HepG2 (cell line): ENCODE measurements at regions not wholly inside any gene's neighbourhood (a gene's known extent, or its start where the extent isn't known, plus 50 kb on each side); places are given as distances from the start of the nearest gene placed in this dataset.

Experiments used
- ATAC-seq: fragments of 200-7000 bp; cut with Tn5 transposase; 3 replicates; pipeline ENCODE4 v1.9.1; 2020; ENCODE audit warnings: mild to moderate bottlenecking, moderate library complexity
- BruUV-seq: library from RNA; stranded (reverse); fragments of 400-500 nt; replicated peaks from 2 replicates; lab custom pipeline; 2021; lab: Mats Ljungman, UMichigan
- CTCF ChIA-PET: fragments of 300-600 bp; formaldehyde crosslinking; extraction: SDS; loops from one replicate; lab custom pipeline; 2021; ENCODE audit warnings: low total read pairs, inconsistent platforms, low intra/inter-chr PET ratio; lab: Yijun Ruan, JAX
- POLR2A ChIA-PET: fragments of 350-600 bp; sonication (Branson Sonifier 250); formaldehyde crosslinking; loops from one replicate; lab custom pipeline; 2020; ENCODE audit warnings: antibody characterized with exemption, inconsistent platforms; lab: Yijun Ruan, JAX
- DNase-seq: peaks from one replicate; pipeline ENCODE4 v3.0.0-alpha.2; 2015; ENCODE audit warnings: low spot score
- FAIRE-seq: peaks from 3 replicates; lab custom pipeline; 2011; peaks lifted over from hg19 to GRCh38; lab: Jason Lieb, UNC
- H2AFZ ChIP-seq: one replicate; pipeline ENCODE4 v1.6.1; 2011; ENCODE audit warnings: low read length, inconsistent platforms
- H3K27ac ChIP-seq: fragments of 300-600 bp; 3 replicates; pipeline ENCODE4 v1.8.0; 2011; ENCODE audit warnings: mixed run types, mild to moderate bottlenecking, mixed read lengths, low read length, inconsistent platforms; ENCODE audit not compliant: insufficient read depth; ENCODE audit errors: extremely low read length
- H3K27me3 ChIP-seq, 2 experiments: fragments of 200-600 bp in 1 of 2; 2 replicates in 1 of 2; 3 replicates in 1 of 2; pipeline versions ENCODE4 v1.6.0 to v1.8.0; 2011; ENCODE audit warnings: low read length in 2 of 2, mild to moderate bottlenecking in 2 of 2, moderate library complexity in 2 of 2, inconsistent platforms in 1 of 2; ENCODE audit not compliant: insufficient read depth in 2 of 2, control insufficient read depth in 1 of 2
- H3K36me3 ChIP-seq, 2 experiments: fragments of 200-600 bp in 1 of 2; replicated peaks in 1 of 2; 2 replicates in 1 of 2; 3 replicates in 1 of 2; pipeline versions ENCODE4 v1.5.1 to v1.8.0; 2011; ENCODE audit warnings: low read length in 2 of 2, inconsistent platforms in 1 of 2; ENCODE audit not compliant: insufficient read depth in 2 of 2, control insufficient read depth in 1 of 2
- H3K4me1 ChIP-seq: 2 replicates; pipeline ENCODE4 v1.5.1; 2012; ENCODE audit warnings: low read length, inconsistent platforms; ENCODE audit not compliant: insufficient read depth
- H3K4me2 ChIP-seq: 2 replicates; pipeline ENCODE4 v1.6.0; 2011; ENCODE audit warnings: low read depth, low read length, inconsistent platforms
- H3K4me3 ChIP-seq, 3 experiments: fragments of 200-600 bp in 1 of 3; sonication (generic), shearing (Covaris generic) in 1 of 3; replicated peaks in 1 of 3; 2 replicates each; pipeline ENCODE4 v1.5.1; 2011 to 2016; ENCODE audit warnings: low read length in 3 of 3, inconsistent platforms in 2 of 3, low read depth in 2 of 3, mild to moderate bottlenecking in 2 of 3, control low read depth in 1 of 3, mixed read lengths in 1 of 3; ENCODE audit not compliant: insufficient read depth in 1 of 3
- H3K79me2 ChIP-seq: one replicate; pipeline ENCODE4 v1.6.1; 2011; ENCODE audit warnings: low read length, inconsistent platforms; ENCODE audit not compliant: insufficient read depth
- H3K9ac ChIP-seq: 2 replicates; pipeline ENCODE4 v1.6.0; 2011; ENCODE audit warnings: mild to moderate bottlenecking, low read depth, low read length, inconsistent platforms; ENCODE audit not compliant: insufficient read depth
- H3K9me3 ChIP-seq: 2 replicates; pipeline ENCODE4 v1.5.1; 2012; ENCODE audit warnings: mild to moderate bottlenecking, low read length
- H4K20me1 ChIP-seq: 2 replicates; pipeline ENCODE4 v1.6.0; 2011; ENCODE audit warnings: inconsistent platforms, mild to moderate bottlenecking, low read length, moderate library complexity; ENCODE audit not compliant: insufficient read depth
- ARNTL ChIP-seq: sonication (generic); formaldehyde crosslinking; IDR thresholded peaks from 2 replicates; pipeline ENCODE4 v1.4.0; 2020; ENCODE audit warnings: mild to moderate bottlenecking, missing genetic modification reagents
- ELF1 ChIP-seq: sonication (generic); formaldehyde crosslinking; IDR thresholded peaks from 2 replicates; pipeline ENCODE4 v1.4.0; 2020; ENCODE audit warnings: missing genetic modification reagents
- KDM1A ChIP-seq: IDR thresholded peaks from 2 replicates; pipeline ENCODE4 v1.6.1; 2016; ENCODE audit warnings: missing compliant biosample characterization
- KLF13 ChIP-seq: sonication (generic); formaldehyde crosslinking; IDR thresholded peaks from 2 replicates; pipeline ENCODE4 v1.4.0; 2020; ENCODE audit warnings: mild to moderate bottlenecking, missing genetic modification reagents
- MED8 ChIP-seq: sonication (generic); formaldehyde crosslinking; IDR thresholded peaks from 2 replicates; pipeline ENCODE4 v1.8.1; 2023; ENCODE audit warnings: mild to moderate bottlenecking, missing genetic modification reagents; ENCODE audit not compliant: insufficient replicate concordance
- SETDB1 ChIP-seq: sonication (generic); formaldehyde crosslinking; IDR thresholded peaks from 2 replicates; pipeline ENCODE4 v1.5.1; 2020; ENCODE audit warnings: missing genetic modification reagents, mild to moderate bottlenecking, borderline replicate concordance
- SIX1 ChIP-seq: sonication (generic); formaldehyde crosslinking; IDR thresholded peaks from 2 replicates; pipeline ENCODE4 v1.4.0; 2020; ENCODE audit warnings: missing genetic modification reagents, borderline replicate concordance
- ZFYVE20 ChIP-seq: sonication (generic); formaldehyde crosslinking; IDR thresholded peaks from 2 replicates; pipeline ENCODE4 v1.8.0; 2023; ENCODE audit warnings: low read depth, mild to moderate bottlenecking, moderate library complexity, missing genetic modification reagents, borderline replicate concordance
- ZNF577 ChIP-seq: sonication (generic); formaldehyde crosslinking; IDR thresholded peaks from 2 replicates; pipeline ENCODE4 v1.4.0; 2020; ENCODE audit warnings: mild to moderate bottlenecking, low read depth, missing genetic modification reagents, borderline replicate concordance
- ZNF589 ChIP-seq: sonication (generic); formaldehyde crosslinking; conservative IDR thresholded peaks from 2 replicates; pipeline ENCODE4 v1.8.0; 2022; ENCODE audit warnings: mild to moderate bottlenecking, moderate library complexity, missing genetic modification reagents
- ZNF674 ChIP-seq: sonication (generic); formaldehyde crosslinking; IDR thresholded peaks from 2 replicates; pipeline ENCODE4 v1.5.0; 2020; ENCODE audit warnings: low read depth, mild to moderate bottlenecking, missing genetic modification reagents
- ZNF878 ChIP-seq: sonication (generic); formaldehyde crosslinking; IDR thresholded peaks from 2 replicates; pipeline ENCODE4 v1.8.1; 2023; ENCODE audit warnings: mild to moderate bottlenecking, missing genetic modification reagents, moderate library complexity
- WGBS: methylation state at CpG from one replicate; pipeline ENCODE4 v1.1.6; 2017; ENCODE audit warnings: low lambda C conversion rate; 5-methylcytosine and 5-hydroxymethylcytosine counted together
- in situ Hi-C: cut with HindIII; loops from 2 replicates; pipeline ENCODE4 v1.10.0; 2017; ENCODE audit warnings: low pct_unique_long_range_greater_than_20kb; ENCODE audit not compliant: extremely low pct_ligation_motif_present
- intact Hi-C: fragments of 100-400 bp; cut with micrococcal nuclease; formaldehyde crosslinking; loops from one replicate; pipeline ENCODE4 v1.10.0; 2022; ENCODE audit not compliant: unreplicated experiment
- TF ChIP-seq, protein P1 (sequence below): sonication (generic); formaldehyde crosslinking; IDR thresholded peaks from 2 replicates; pipeline ENCODE4 v1.5.0; 2020; ENCODE audit warnings: mild to moderate bottlenecking, low read depth, missing genetic modification reagents, borderline replicate concordance
- TF ChIP-seq, protein P2 (sequence below): sonication (generic); formaldehyde crosslinking; conservative IDR thresholded peaks from 2 replicates; pipeline ENCODE4 v1.8.0; 2022; ENCODE audit warnings: missing genetic modification reagents
- TF ChIP-seq, protein P3 (sequence below): sonication (generic); formaldehyde crosslinking; IDR thresholded peaks from 2 replicates; pipeline ENCODE4 v1.9.0; 2021; ENCODE audit warnings: missing genetic modification reagents, borderline replicate concordance
- TF ChIP-seq, protein P4 (sequence below): sonication (generic); formaldehyde crosslinking; IDR thresholded peaks from 2 replicates; pipeline ENCODE4 v1.5.1; 2020; ENCODE audit warnings: missing genetic modification reagents, mild to moderate bottlenecking, borderline replicate concordance
- TF ChIP-seq, protein P5 (sequence below): IDR thresholded peaks from 2 replicates; pipeline ENCODE4 v1.6.1; 2016; ENCODE audit warnings: missing biosample characterization, missing genetic modification reagents, low read depth
- TF ChIP-seq, protein P6 (sequence below): sonication (generic); formaldehyde crosslinking; IDR thresholded peaks from 2 replicates; pipeline ENCODE4 v1.4.0; 2020; ENCODE audit warnings: missing genetic modification reagents

DNA sequence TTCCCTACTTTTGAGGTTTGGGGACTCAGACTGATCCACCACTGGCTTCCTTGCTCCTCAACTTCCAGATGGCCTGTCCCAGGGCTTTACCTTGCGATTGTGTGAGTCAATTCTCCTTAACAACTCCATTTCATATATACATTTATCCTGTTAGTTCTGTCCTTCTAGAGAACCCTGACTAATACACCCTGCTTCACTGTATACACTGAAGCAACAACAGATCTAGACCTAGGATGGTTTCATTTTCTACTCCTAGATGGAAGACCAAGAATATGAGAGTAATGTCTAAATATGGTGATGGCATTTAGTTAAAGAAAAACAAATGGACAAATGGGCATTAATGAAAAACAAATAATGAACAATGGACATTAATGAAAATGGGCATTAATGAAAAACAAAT lies 225.6 kb downstream of the LMBRD1 start:
- Histone ChIP-seq H2AFZ (no peak overlapping the region), H3K27me3 (no peaks in the 10 kb centered on the region), H3K9ac (no peak overlapping the region), H3K27ac (no peak overlapping the region), H4K20me1 (no peaks in the 10 kb centered on the region), H3K4me1 (no peaks in the 10 kb centered on the region), H3K9me3 (no peaks in the 10 kb centered on the region), H3K36me3 (no peaks in the 10 kb centered on the region), H3K79me2 (no peaks in the 10 kb centered on the region), H3K4me3 (no peak overlapping the region), H3K4me2 (no peak overlapping the region)
- in situ Hi-C loops, result no loop called here
- FAIRE-seq, result no peak
- no peak for DNase-seq
- intact Hi-C loops, result no loop called here
- 0% methylated on average over 1 of the region's 1 CpG for WGBS
- CTCF ChIA-PET, result no interaction called here
- POLR2A ChIA-PET, result no interaction called here
- ATAC-seq, result no peak
- BruUV-seq, result no TSS peak
- TF ChIP-seq, protein P1, sequence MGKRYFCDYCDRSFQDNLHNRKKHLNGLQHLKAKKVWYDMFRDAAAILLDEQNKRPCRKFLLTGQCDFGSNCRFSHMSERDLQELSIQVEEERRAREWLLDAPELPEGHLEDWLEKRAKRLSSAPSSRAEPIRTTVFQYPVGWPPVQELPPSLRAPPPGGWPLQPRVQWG, result no peak
- TF ChIP-seq MED8 (no peak), KDM1A (CRISPR knock-in tag) (no peak), ELF1 (CRISPR knock-in tag) (no peak), SIX1 (CRISPR knock-in tag) (no peak), SETDB1 (CRISPR knock-in tag) (no peak), ARNTL (CRISPR knock-in tag) (no peak), KLF13 (no peak), ZNF674 (CRISPR knock-in tag) (no peak), ZNF589 (CRISPR knock-in tag) (no peak), ZNF577 (no peak), ZFYVE20 (no peak), ZNF878 (CRISPR knock-in tag) (no peak)
- TF ChIP-seq, protein P2, sequence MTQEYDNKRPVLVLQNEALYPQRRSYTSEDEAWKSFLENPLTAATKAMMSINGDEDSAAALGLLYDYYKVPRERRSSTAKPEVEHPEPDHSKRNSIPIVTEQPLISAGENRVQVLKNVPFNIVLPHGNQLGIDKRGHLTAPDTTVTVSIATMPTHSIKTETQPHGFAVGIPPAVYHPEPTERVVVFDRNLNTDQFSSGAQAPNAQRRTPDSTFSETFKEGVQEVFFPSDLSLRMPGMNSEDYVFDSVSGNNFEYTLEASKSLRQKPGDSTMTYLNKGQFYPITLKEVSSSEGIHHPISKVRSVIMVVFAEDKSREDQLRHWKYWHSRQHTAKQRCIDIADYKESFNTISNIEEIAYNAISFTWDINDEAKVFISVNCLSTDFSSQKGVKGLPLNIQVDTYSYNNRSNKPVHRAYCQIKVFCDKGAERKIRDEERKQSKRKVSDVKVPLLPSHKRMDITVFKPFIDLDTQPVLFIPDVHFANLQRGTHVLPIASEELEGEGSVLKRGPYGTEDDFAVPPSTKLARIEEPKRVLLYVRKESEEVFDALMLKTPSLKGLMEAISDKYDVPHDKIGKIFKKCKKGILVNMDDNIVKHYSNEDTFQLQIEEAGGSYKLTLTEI (CRISPR knock-in tag), result no peak
- TF ChIP-seq, protein P3, sequence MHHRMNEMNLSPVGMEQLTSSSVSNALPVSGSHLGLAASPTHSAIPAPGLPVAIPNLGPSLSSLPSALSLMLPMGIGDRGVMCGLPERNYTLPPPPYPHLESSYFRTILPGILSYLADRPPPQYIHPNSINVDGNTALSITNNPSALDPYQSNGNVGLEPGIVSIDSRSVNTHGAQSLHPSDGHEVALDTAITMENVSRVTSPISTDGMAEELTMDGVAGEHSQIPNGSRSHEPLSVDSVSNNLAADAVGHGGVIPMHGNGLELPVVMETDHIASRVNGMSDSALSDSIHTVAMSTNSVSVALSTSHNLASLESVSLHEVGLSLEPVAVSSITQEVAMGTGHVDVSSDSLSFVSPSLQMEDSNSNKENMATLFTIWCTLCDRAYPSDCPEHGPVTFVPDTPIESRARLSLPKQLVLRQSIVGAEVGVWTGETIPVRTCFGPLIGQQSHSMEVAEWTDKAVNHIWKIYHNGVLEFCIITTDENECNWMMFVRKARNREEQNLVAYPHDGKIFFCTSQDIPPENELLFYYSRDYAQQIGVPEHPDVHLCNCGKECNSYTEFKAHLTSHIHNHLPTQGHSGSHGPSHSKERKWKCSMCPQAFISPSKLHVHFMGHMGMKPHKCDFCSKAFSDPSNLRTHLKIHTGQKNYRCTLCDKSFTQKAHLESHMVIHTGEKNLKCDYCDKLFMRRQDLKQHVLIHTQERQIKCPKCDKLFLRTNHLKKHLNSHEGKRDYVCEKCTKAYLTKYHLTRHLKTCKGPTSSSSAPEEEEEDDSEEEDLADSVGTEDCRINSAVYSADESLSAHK, result no peak
- TF ChIP-seq, protein P4, sequence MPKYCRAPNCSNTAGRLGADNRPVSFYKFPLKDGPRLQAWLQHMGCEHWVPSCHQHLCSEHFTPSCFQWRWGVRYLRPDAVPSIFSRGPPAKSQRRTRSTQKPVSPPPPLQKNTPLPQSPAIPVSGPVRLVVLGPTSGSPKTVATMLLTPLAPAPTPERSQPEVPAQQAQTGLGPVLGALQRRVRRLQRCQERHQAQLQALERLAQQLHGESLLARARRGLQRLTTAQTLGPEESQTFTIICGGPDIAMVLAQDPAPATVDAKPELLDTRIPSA, result no peak
- TF ChIP-seq, protein P5, sequence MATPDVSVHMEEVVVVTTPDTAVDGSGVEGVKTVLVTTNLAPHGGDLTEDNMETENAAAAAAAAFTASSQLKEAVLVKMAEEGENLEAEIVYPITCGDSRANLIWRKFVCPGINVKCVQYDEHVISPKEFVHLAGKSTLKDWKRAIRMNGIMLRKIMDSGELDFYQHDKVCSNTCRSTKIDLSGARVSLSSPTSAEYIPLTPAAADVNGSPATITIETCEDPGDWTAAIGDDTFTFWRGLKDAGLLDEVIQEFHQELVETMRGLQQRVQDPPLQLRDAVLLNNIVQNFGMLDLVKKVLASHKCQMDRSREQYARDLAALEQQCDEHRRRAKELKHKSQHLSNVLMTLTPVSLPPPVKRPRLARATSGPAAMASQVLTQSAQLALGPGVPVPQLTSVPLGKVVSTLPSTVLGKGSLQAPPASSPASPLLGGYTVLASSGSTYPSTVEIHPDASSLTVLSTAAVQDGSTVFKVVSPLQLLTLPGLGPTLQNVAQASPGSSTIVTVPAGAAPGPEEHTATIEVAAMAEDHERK, result no peak
- TF ChIP-seq, protein P6, sequence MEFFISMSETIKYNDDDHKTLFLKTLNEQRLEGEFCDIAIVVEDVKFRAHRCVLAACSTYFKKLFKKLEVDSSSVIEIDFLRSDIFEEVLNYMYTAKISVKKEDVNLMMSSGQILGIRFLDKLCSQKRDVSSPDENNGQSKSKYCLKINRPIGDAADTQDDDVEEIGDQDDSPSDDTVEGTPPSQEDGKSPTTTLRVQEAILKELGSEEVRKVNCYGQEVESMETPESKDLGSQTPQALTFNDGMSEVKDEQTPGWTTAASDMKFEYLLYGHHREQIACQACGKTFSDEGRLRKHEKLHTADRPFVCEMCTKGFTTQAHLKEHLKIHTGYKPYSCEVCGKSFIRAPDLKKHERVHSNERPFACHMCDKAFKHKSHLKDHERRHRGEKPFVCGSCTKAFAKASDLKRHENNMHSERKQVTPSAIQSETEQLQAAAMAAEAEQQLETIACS, result no peak
